Panc1 (cell line): ENCODE measurements at regions not wholly inside any gene's neighbourhood (a gene's known extent, or its start where the extent isn't known, plus 50 kb on each side); places are given as distances from the start of the nearest gene placed in this dataset.

Experiments
- ATAC-seq: fragments of 200-7000 bp; cut with Tn5 transposase; 2 replicates; pipeline ENCODE4 v1.9.1; 2020; ENCODE audit warnings: mild to moderate bottlenecking, moderate library complexity
- BruUV-seq: library from RNA; stranded (reverse); fragments of 400-500 nt; replicated peaks from 2 replicates; lab custom pipeline; 2021; lab: Mats Ljungman, UMichigan
- CTCF ChIA-PET: fragments of 300-600 bp; sonication (Branson Sonifier 250); formaldehyde crosslinking; loops from one replicate; lab custom pipeline; 2022; ENCODE audit warnings: antibody characterized with exemption; lab: Charles Lee
- POLR2A ChIA-PET: fragments of 300-600 bp; sonication (Branson Sonifier 250); formaldehyde crosslinking; loops from one replicate; lab custom pipeline; 2022; ENCODE audit warnings: antibody characterized with exemption; lab: Charles Lee
- DNase-seq: peaks from one replicate; pipeline ENCODE4 v3.0.0-alpha.2; 2010; ENCODE audit warnings: low read depth, low spot score
- H3K27ac ChIP-seq: 2 replicates; pipeline ENCODE4 v1.5.1; 2011; ENCODE audit warnings: mild to moderate bottlenecking, low read length, inconsistent platforms
- H3K27me3 ChIP-seq: fragments of 200-500 bp; sonication (Bioruptor generic); 2 replicates; pipeline ENCODE4 v1.6.0; 2014; ENCODE audit warnings: low read length, inconsistent platforms; ENCODE audit not compliant: control insufficient read depth, insufficient read depth
- H3K36me3 ChIP-seq: fragments of 200-500 bp; sonication (Bioruptor generic); 2 replicates; pipeline ENCODE4 v1.5.1; 2014; ENCODE audit warnings: inconsistent platforms, mild to moderate bottlenecking, low read length, moderate library complexity; ENCODE audit not compliant: control insufficient read depth, insufficient read depth
- H3K4me1 ChIP-seq: 2 replicates; pipeline ENCODE4 v1.5.1; 2011; ENCODE audit warnings: inconsistent platforms, mild to moderate bottlenecking, low read length, moderate library complexity; ENCODE audit not compliant: control insufficient read depth, insufficient read depth
- H3K4me3 ChIP-seq, 2 experiments: 2 replicates each; pipeline ENCODE4 v1.5.1; 2011 to 2012; ENCODE audit warnings: low read depth in 2 of 2, low read length in 2 of 2, mild to moderate bottlenecking in 2 of 2, inconsistent platforms in 1 of 2, moderate library complexity in 1 of 2
- H3K9me3 ChIP-seq: fragments of 200-500 bp; sonication (Bioruptor generic); 2 replicates; pipeline ENCODE4 v1.5.1; 2014; ENCODE audit warnings: low read depth, mild to moderate bottlenecking, inconsistent platforms, low read length, moderate library complexity; ENCODE audit not compliant: control insufficient read depth, insufficient read depth
- POLR2AphosphoS5 ChIP-seq: IDR thresholded peaks from 2 replicates; pipeline ENCODE4 v1.6.1; 2012; ENCODE audit warnings: mild to moderate bottlenecking, low read depth, low read length, moderate library complexity
- SIN3A ChIP-seq: IDR thresholded peaks from 2 replicates; pipeline ENCODE4 v1.6.1; 2012; ENCODE audit warnings: low read depth, mild to moderate bottlenecking, low read length, moderate library complexity, borderline replicate concordance; ENCODE audit not compliant: insufficient read depth
- TCF7L2 ChIP-seq: IDR thresholded peaks from 2 replicates; pipeline ENCODE4 v1.6.1; 2011; ENCODE audit warnings: mild to moderate bottlenecking, low read depth, low read length, inconsistent platforms
- in situ Hi-C: cut with HindIII; loops from 2 replicates; pipeline ENCODE4 v1.10.0; 2016; ENCODE audit warnings: low sequenced_read_pairs, low pct_unique_long_range_greater_than_20kb
- intact Hi-C: fragments of 100-400 bp; cut with micrococcal nuclease; formaldehyde crosslinking; loops from one replicate; pipeline ENCODE4 v1.10.0; 2022; ENCODE audit not compliant: unreplicated experiment
- TF ChIP-seq, protein P1 (sequence below), 2 experiments: IDR thresholded peaks; 2 replicates each; pipeline ENCODE4 v1.6.1; 2011 to 2012; ENCODE audit warnings: low read depth in 2 of 2, control low read depth in 1 of 2, low read length in 1 of 2, mild to moderate bottlenecking in 1 of 2, moderate library complexity in 1 of 2; ENCODE audit not compliant: insufficient read depth in 1 of 2
- TF ChIP-seq, protein P2 (sequence below): fragments of 450-650 bp; IDR thresholded peaks from 2 replicates; pipeline ENCODE4 v1.5.1; 2017; ENCODE audit warnings: mild to moderate bottlenecking

DNA sequence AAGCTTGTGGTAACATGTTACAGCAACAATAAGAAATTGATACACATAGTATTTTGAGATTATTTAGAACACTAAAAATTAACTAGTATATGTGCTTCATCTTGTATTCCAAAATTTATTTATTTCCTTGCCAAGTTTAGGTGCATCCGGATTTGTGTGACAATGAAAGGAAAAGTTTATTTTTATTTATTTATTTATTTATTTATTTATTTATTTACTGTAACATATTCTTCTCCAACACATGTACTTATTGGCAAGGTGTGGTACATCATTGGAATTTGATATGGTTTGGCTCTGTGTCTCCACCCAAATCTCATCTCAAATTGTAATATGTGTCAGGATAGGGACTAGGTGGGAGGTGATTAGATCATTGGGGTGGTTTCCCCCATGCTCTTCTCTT lies 373.3 kb upstream of the EDIL3 start:
- CTCF ChIA-PET: no interaction called here
- Histone ChIP-seq H3K27me3 (no peaks in the 10 kb centered on the region), H3K36me3 (no peaks in the 10 kb centered on the region), H3K4me1 (no peaks in the 10 kb centered on the region), H3K9me3 (no peaks in the 10 kb centered on the region), H3K4me3 (no peak overlapping the region), H3K27ac (no peak overlapping the region)
- intact Hi-C loops: loop anchor here (10.0 kb wide), 1 partner anchor 1787 kb away; no protein-coding TSS in a partner anchor
- no TSS peak for BruUV-seq
- in situ Hi-C loops: no loop called here
- TF ChIP-seq, protein P1, sequence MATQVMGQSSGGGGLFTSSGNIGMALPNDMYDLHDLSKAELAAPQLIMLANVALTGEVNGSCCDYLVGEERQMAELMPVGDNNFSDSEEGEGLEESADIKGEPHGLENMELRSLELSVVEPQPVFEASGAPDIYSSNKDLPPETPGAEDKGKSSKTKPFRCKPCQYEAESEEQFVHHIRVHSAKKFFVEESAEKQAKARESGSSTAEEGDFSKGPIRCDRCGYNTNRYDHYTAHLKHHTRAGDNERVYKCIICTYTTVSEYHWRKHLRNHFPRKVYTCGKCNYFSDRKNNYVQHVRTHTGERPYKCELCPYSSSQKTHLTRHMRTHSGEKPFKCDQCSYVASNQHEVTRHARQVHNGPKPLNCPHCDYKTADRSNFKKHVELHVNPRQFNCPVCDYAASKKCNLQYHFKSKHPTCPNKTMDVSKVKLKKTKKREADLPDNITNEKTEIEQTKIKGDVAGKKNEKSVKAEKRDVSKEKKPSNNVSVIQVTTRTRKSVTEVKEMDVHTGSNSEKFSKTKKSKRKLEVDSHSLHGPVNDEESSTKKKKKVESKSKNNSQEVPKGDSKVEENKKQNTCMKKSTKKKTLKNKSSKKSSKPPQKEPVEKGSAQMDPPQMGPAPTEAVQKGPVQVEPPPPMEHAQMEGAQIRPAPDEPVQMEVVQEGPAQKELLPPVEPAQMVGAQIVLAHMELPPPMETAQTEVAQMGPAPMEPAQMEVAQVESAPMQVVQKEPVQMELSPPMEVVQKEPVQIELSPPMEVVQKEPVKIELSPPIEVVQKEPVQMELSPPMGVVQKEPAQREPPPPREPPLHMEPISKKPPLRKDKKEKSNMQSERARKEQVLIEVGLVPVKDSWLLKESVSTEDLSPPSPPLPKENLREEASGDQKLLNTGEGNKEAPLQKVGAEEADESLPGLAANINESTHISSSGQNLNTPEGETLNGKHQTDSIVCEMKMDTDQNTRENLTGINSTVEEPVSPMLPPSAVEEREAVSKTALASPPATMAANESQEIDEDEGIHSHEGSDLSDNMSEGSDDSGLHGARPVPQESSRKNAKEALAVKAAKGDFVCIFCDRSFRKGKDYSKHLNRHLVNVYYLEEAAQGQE (IDR thresholded peaks at IDR 0.05; ENCODE audit: insufficient read depth in 1 of 2, low read depth in 2 of 2, low read length in 1 of 2): no peak
- TF ChIP-seq SIN3A: no peak
- no peak for TF ChIP-seq POLR2AphosphoS5
- TF ChIP-seq, protein P2, sequence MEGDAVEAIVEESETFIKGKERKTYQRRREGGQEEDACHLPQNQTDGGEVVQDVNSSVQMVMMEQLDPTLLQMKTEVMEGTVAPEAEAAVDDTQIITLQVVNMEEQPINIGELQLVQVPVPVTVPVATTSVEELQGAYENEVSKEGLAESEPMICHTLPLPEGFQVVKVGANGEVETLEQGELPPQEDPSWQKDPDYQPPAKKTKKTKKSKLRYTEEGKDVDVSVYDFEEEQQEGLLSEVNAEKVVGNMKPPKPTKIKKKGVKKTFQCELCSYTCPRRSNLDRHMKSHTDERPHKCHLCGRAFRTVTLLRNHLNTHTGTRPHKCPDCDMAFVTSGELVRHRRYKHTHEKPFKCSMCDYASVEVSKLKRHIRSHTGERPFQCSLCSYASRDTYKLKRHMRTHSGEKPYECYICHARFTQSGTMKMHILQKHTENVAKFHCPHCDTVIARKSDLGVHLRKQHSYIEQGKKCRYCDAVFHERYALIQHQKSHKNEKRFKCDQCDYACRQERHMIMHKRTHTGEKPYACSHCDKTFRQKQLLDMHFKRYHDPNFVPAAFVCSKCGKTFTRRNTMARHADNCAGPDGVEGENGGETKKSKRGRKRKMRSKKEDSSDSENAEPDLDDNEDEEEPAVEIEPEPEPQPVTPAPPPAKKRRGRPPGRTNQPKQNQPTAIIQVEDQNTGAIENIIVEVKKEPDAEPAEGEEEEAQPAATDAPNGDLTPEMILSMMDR: no peak
- TF ChIP-seq TCF7L2: no peak
- DNase-seq: no peak
- POLR2A ChIA-PET: no interaction called here
- no peak for ATAC-seq

GRCh38 chr5:84752780-84753179 lies 368.1 kb upstream of the EDIL3 start:
- no peaks in the 10 kb centered on the region for H3K9me3 ChIP-seq
- no peak overlapping the region for H3K4me3 ChIP-seq
- in situ Hi-C loops (no loop called here), intact Hi-C loops (loop anchor here (10.0 kb wide), 1 partner anchor 1792 kb away; no protein-coding TSS in a partner anchor)
- no peaks in the 10 kb centered on the region for H3K4me1 ChIP-seq
- BruUV-seq: no TSS peak
- TF ChIP-seq SIN3A: no peak
- no peak for TF ChIP-seq POLR2AphosphoS5
- TF ChIP-seq, protein P2: no peak
- no peak for TF ChIP-seq TCF7L2
- TF ChIP-seq, protein P1 (IDR thresholded peaks at IDR 0.05; ENCODE audit: insufficient read depth in 1 of 2, low read depth in 2 of 2, low read length in 1 of 2): no peak
- CTCF ChIA-PET: no interaction called here
- no peak overlapping the region for H3K27ac ChIP-seq
- DNase-seq (no peak), ATAC-seq (no peak)
- POLR2A ChIA-PET: no interaction called here
- no peaks in the 10 kb centered on the region for H3K27me3 ChIP-seq
- no peaks in the 10 kb centered on the region for H3K36me3 ChIP-seq
